Smooth muscle cell (in vitro differentiated cells): ENCODE measurements at regions not wholly inside any gene's neighbourhood (a gene's known extent, or its start where the extent isn't known, plus 50 kb on each side); places are given as distances from the start of the nearest gene placed in this dataset.

Source experiments
- DNase-seq: peaks from one replicate; lab custom pipeline; 2025; ENCODE audit not compliant: unreplicated experiment; lab: John Stamatoyannopoulos, UW
- H2AFZ ChIP-seq: fragments of 200-600 bp; sonication (generic); 2 replicates; pipeline ENCODE4 v1.6.0; 2016; ENCODE audit warnings: antibody characterized with exemption, low read depth, mild to moderate bottlenecking
- H3F3A ChIP-seq: fragments of 200-600 bp; sonication (generic); 2 replicates; pipeline ENCODE4 v1.6.0; 2017; ENCODE audit warnings: antibody characterized with exemption, low read depth
- H3K27ac ChIP-seq: fragments of 200-600 bp; sonication (generic); 2 replicates; pipeline ENCODE4 v1.5.1; 2016; ENCODE audit warnings: low read depth, mild to moderate bottlenecking
- H3K27me3 ChIP-seq: fragments of 200-600 bp; sonication (generic); 2 replicates; pipeline ENCODE4 v1.6.1; 2016; ENCODE audit warnings: low read depth, mild to moderate bottlenecking
- H3K36me3 ChIP-seq: fragments of 200-600 bp; sonication (generic); 2 replicates; pipeline ENCODE4 v1.5.1; 2016; ENCODE audit warnings: low read depth
- H3K4me1 ChIP-seq: fragments of 200-600 bp; sonication (generic); 2 replicates; pipeline ENCODE4 v1.5.1; 2016; ENCODE audit warnings: low read depth
- H3K4me2 ChIP-seq: fragments of 200-600 bp; sonication (generic); 2 replicates; pipeline ENCODE4 v1.6.0; 2016; ENCODE audit warnings: mild to moderate bottlenecking
- H3K4me3 ChIP-seq: fragments of 200-600 bp; sonication (generic); 2 replicates; pipeline ENCODE4 v1.5.1; 2016; ENCODE audit warnings: mild to moderate bottlenecking
- H3K79me2 ChIP-seq: fragments of 200-600 bp; sonication (generic); 2 replicates; pipeline ENCODE4 v1.6.0; 2016; ENCODE audit warnings: low read depth, mild to moderate bottlenecking
- H3K9ac ChIP-seq: fragments of 200-600 bp; sonication (generic); 2 replicates; pipeline ENCODE4 v1.6.0; 2016; ENCODE audit warnings: low read depth
- H3K9me3 ChIP-seq: fragments of 200-600 bp; sonication (generic); replicated peaks from 2 replicates; pipeline ENCODE4 v1.5.1; 2016; ENCODE audit warnings: low read depth
- H4K20me1 ChIP-seq: fragments of 200-600 bp; sonication (generic); 2 replicates; pipeline ENCODE4 v1.6.0; 2016; ENCODE audit warnings: low read depth
- WGBS: methylation state at CpG from one replicate; pipeline ENCODE4 v1.1.7; 2016; ENCODE audit warnings: low lambda C conversion rate; 5-methylcytosine and 5-hydroxymethylcytosine counted together
- TF ChIP-seq, protein P1 (sequence below): fragments of 200-600 bp; sonication (generic); IDR thresholded peaks from 2 replicates; pipeline ENCODE4 v1.5.1; 2017; ENCODE audit warnings: borderline replicate concordance, mild to moderate bottlenecking, antibody characterized with exemption; ENCODE audit not compliant: insufficient read depth, poor library complexity, severe bottlenecking

DNA sequence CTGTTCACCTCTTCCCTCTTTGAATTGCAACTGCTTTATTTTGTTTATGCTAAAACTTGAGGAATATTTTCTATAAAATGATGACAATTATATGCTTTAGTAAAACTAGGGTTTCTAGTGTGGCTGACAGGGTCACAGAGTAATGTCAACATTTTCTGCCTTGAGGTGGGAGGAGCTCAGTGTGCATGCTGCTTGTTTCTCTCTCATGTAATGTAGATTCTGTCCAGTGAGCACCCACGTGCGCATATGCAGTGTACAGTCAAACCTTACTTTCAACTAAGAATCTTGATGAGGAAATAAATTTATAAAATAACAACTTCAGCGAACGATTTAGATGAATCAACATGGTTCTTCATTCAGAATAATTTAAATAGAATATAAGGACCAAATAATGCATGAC, 603.9 kb downstream of the PCDH17 start:
- H3K9ac ChIP-seq: no peak overlapping the region
- H3K4me1 ChIP-seq: no peaks in the 10 kb centered on the region
- no peaks in the 10 kb centered on the region for H3K79me2 ChIP-seq
- DNase-seq: no peak
- WGBS: 93% methylated on average over 4 of the region's 4 CpGs
- H3K4me3 ChIP-seq: no peak overlapping the region
- H3K27me3 ChIP-seq: no peaks in the 10 kb centered on the region
- no peak overlapping the region for H3K4me2 ChIP-seq
- no peaks in the 10 kb centered on the region for H3K36me3 ChIP-seq
- no peaks in the 10 kb centered on the region for H3F3A ChIP-seq
- no peak overlapping the region for H3K27ac ChIP-seq
- TF ChIP-seq, protein P1, sequence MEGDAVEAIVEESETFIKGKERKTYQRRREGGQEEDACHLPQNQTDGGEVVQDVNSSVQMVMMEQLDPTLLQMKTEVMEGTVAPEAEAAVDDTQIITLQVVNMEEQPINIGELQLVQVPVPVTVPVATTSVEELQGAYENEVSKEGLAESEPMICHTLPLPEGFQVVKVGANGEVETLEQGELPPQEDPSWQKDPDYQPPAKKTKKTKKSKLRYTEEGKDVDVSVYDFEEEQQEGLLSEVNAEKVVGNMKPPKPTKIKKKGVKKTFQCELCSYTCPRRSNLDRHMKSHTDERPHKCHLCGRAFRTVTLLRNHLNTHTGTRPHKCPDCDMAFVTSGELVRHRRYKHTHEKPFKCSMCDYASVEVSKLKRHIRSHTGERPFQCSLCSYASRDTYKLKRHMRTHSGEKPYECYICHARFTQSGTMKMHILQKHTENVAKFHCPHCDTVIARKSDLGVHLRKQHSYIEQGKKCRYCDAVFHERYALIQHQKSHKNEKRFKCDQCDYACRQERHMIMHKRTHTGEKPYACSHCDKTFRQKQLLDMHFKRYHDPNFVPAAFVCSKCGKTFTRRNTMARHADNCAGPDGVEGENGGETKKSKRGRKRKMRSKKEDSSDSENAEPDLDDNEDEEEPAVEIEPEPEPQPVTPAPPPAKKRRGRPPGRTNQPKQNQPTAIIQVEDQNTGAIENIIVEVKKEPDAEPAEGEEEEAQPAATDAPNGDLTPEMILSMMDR: no peak
- H4K20me1 ChIP-seq: no peaks in the 10 kb centered on the region
- H2AFZ ChIP-seq: no peak overlapping the region
- H3K9me3 ChIP-seq: no peaks in the 10 kb centered on the region

DNA sequence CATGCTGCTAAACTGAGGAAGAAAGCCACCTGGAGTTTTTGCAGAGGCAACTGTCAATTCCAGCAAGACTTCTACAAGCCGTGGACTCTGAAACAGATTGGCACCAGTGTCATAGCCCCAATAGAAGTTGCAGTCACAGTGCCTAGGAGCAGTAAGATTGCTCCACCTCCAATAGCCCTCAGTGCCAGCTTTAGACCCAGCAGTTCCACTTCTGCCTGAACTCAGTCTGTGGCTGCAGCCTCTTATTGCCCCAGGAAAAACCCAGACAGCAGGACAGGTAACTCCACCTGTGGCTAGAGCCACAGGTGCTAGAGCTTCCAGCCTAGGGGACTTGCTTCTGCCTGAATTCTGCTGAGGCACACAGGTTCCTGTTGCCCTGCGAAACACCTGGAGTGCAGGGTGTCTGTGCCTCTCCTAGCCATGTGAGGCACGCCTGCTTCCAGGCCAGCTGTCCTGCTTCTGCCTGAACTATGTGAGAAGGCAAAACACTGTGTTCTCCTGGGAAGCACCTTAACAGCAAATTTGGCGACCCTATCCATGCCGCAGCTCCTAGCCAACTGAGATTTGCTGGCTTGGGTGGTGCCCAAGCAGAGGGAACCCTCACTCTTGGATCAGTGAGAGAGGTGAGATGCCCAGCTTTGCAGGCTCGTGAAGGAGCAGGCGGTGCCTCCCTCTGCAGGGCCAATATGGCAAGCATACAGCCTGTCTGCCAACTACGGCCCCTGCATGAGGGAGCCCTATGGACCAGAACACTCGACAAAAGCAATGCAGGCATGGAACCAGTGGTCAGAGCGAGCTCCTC, 607.6 kb downstream of the PCDH17 start:
- Histone ChIP-seq H2AFZ (no peak overlapping the region), H3K79me2 (no peaks in the 10 kb centered on the region), H4K20me1 (no peaks in the 10 kb centered on the region), H3K36me3 (no peaks in the 10 kb centered on the region), H3K4me2 (no peak overlapping the region), H3K27ac (no peak overlapping the region), H3F3A (no peaks in the 10 kb centered on the region), H3K9me3 (no peaks in the 10 kb centered on the region), H3K4me1 (no peaks in the 10 kb centered on the region), H3K4me3 (no peak overlapping the region), H3K27me3 (no peaks in the 10 kb centered on the region), H3K9ac (no peak overlapping the region)
- no peak for DNase-seq
- whole genome bisulfite sequencing: 88% methylated on average over 10 of the region's 10 CpGs
- TF ChIP-seq, protein P1: no peak

DNA sequence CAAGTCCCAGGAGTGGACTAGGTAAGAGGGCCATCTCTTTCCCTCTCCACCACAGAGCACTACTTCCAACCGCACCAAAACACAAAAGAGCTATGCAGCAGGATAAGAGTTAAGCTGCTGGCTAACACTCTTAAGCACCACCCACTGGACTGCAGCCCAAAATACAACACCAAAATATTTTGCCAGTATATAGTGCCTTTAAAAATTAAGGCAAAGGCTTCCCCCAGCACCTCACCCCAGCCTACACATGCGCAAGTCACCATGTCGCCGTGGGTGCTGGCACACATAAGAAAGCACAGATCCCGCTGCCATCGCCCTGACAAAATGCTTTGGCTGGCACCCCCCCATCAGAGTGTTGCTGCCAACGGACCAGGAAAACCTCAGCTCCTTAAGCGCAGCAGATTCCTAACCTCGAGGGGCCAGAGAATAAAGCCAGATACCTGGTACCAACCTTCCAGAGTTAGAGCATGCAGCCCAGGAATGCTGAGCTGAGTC, 608.3 kb downstream of the PCDH17 start:
- Histone ChIP-seq H3K4me3 (no peak overlapping the region), H3K9ac (no peak overlapping the region), H3K27ac (no peak overlapping the region), H2AFZ (no peak overlapping the region), H3F3A (no peaks in the 10 kb centered on the region), H3K9me3 (no peaks in the 10 kb centered on the region), H3K4me2 (no peak overlapping the region), H3K36me3 (no peaks in the 10 kb centered on the region), H3K79me2 (no peaks in the 10 kb centered on the region), H3K27me3 (no peaks in the 10 kb centered on the region), H3K4me1 (no peaks in the 10 kb centered on the region), H4K20me1 (no peaks in the 10 kb centered on the region)
- TF ChIP-seq, protein P1: no peak
- WGBS: 93% methylated on average over 9 of the region's 9 CpGs
- DNase-seq: no peak

DNA sequence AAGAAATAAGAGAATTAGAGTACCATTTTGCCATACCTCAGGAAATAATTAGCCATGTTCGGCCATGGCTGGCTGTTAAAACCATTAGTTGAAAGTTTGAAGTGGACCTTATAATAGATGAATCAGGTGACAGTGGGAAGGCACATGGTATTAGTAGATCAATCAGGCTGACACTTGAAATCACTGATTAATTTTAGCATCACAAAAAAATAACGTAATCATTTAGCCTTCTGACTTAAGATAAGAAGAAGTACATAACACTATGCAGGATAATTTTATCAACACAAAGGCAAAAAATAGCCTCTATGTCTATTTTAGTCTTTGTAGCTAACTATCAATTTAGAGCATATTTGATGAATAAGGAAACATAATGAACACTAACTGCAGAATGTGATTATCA, 615.5 kb downstream of the PCDH17 start:
- Histone ChIP-seq H3K9ac (no peak overlapping the region), H3K4me2 (no peak overlapping the region), H3K9me3 (no peaks in the 10 kb centered on the region), H3K4me1 (no peaks in the 10 kb centered on the region), H3F3A (no peaks in the 10 kb centered on the region), H3K27me3 (no peaks in the 10 kb centered on the region), H4K20me1 (no peaks in the 10 kb centered on the region), H3K4me3 (no peak overlapping the region), H2AFZ (no peak overlapping the region), H3K27ac (no peak overlapping the region), H3K79me2 (no peaks in the 10 kb centered on the region), H3K36me3 (no peaks in the 10 kb centered on the region)
- no peak for DNase-seq
- TF ChIP-seq, protein P1: no peak
- 87% methylated on average over 2 of the region's 2 CpGs for WGBS
